Muscle of arm (tissue), 1 donor: ENCODE measurements at regions not wholly inside any gene's neighbourhood (a gene's known extent, or its start where the extent isn't known, plus 50 kb on each side); places are given as distances from the start of the nearest gene placed in this dataset.
A peak's percentile ranks its signal among the peaks of the same experiment; 100 is the strongest.

ENCODE experiments used
- DNase-seq: peaks from one replicate; pipeline ENCODE4 v3.0.0-alpha.2; 2013

DNA sequence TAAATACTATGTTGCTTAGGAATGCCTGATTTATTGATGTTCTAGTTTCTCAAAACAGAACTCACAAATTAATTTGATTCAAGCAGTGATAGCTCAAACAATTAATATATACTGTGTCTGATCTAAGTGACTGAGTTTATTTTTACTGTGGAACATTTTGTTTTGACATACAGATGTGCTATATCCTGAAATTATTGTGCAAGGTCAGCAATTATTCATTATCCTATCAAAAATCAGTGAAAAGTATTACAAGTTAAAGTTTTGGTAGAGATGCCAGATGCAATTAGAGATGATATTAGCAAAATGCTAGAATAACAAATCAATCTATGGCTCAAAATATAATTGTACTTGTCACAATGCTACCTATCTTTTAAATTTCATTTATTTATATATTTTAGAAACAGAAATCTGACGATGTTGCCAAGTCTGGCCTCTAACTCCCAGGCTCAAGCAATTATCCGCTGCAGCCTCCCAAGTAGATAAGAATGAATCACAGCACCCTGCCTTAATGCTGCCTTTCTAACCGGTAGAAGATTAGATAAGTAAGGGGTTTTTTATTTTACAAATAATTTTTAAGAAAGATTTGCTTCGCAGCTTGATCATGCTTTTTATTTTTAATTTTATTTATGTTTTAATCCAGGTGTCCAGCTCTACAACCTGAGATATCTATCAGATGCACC lies 825.5 kb upstream of the NDST4 start:
- no peak for DNase-seq

GRCh38 chr4:115929373-115929772 lies 816.0 kb upstream of the NDST4 start:
- DNase-seq = no peak

DNA sequence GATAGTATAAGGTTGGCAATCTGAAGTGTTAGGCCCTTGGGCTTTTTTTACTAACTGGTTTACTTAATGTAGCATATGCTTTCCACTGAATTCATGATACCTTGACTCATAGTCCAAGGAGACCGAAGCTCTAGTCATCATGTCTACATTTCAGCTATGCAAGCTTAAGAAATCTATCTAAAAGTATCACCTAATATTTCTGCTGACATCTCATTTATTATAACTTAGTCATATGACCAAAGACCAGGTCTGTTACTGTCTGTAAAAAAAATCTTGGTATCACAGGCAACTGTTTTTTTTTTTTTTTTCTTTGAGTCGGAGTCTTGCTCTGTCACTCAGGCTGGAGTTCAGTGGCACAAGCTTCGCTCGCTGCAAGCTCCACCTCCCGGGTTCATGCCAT lies 814.0 kb upstream of the NDST4 start:
- no peak for DNase-seq

GRCh38 chr4:115923152-115923551 lies 809.7 kb upstream of the NDST4 start:
- no peak for DNase-seq

DNA sequence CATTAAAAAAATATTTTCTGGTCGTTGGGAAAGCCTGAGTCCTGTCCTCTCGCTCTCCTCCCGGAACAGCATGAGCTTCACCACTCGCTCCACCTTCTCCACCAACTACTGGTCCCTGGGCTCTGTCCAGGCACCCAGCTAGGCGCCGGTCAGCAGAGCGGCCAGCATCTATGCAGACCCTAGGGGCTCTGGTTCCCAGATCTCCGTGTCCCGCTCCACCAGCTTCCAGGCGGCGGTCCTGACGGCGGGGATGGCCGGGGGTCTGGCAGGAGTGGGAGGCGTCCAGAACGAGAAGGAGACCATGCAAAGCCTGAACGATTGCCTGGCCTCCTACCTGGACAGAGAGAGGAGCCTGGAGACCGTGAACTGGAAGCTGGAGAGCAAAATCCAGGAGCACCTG lies 807.2 kb upstream of the NDST4 start:
- DNase-seq = no peak

DNA sequence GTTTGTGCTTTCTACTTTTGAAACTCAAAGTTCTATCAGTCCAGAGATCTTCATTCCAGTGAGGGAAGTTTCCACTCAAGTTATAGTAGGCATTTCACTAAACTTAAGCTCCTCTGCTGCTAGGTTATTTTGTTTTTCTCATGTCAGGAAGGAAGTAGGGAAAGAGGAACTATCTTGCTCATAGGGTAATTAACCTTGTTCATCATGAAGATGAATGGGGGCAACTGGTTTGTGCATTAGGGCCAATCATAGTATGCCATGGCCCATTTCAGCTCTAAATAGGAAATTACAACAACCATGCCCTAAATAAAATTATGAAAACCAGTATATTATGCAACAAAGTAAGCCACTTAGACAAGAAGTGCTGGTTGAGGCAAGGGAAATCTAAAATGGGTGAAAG lies 804.7 kb upstream of the NDST4 start:
- DNase-seq = no peak

GRCh38 chr4:115906428-115906827 lies 793.0 kb upstream of the NDST4 start:
- DNase-seq = no peak

DNA sequence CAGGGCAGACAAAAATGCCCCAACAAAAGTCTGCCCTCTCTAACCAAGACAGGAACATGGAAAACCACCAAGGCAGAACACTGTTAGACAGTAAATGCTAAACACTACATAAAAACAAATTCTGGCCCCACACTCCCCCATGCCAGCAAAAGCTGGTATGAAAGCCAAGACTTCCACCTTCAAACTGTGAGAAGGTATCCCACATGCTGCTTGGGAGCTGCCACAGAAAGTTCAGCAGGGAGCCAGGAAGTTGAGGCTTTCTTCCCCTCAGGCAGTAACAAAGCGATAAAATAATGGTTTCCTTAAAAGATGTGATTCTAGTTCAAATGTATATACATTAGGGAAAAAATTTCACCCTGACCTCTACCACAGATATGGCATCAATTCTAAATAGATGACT lies 770.4 kb upstream of the NDST4 start:
- DNase-seq = no peak

GRCh38 chr4:115883231-115883630 lies 769.8 kb upstream of the NDST4 start:
- DNase-seq = no peak

GRCh38 chr4:115873048-115873447 lies 759.6 kb upstream of the NDST4 start:
- no peak for DNase-seq

- no peak for DNase-seq
Observed at GRCh38 chr4:115871596-115871995, 758.2 kb upstream of the NDST4 start.

- DNase-seq = no peak
Observed at GRCh38 chr4:115866364-115866896, 753.0 kb upstream of the NDST4 start.

- peak; percentile 81 for DNase-seq
Observed at GRCh38 chr4:115865736-115866135, 752.3 kb upstream of the NDST4 start.

GRCh38 chr4:115852767-115853091 lies 739.3 kb upstream of the NDST4 start:
- no peak for DNase-seq

- no peak for DNase-seq
Observed at GRCh38 chr4:115851918-115852766, 738.7 kb upstream of the NDST4 start.

DNA sequence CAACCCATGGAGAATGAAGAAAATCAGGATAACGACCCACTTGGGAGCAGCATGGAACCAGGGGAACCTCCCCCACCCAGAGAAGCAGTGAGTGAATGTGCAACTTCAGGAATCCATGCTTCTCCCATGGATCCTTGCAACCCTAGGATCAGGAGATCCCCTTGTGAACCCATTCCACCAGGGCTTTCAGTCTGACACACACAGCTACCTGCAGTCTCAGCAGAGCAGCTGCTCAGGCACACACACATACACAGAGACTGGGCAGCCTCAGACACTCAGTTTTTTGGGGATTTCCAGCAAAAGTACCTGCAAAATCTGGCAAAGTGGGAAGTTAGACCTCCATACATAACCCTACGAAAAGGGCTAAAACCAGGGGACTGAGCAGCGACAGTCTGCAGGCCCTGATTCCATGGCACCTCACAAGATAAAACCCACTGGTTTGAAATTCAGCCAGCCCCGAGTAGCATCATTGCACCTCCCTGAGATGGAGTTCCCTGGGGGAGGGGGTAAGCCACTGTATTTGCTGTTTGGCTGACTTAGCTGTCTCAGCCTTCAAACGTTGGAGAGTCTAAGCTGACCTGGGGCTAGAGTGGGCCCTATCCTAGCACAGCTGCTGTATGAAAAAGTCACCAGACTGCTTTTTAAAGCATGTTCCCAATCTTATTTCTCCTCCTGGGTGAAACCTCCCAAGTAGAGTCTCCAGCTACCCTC lies 737.5 kb upstream of the NDST4 start:
- no peak for DNase-seq

DNA sequence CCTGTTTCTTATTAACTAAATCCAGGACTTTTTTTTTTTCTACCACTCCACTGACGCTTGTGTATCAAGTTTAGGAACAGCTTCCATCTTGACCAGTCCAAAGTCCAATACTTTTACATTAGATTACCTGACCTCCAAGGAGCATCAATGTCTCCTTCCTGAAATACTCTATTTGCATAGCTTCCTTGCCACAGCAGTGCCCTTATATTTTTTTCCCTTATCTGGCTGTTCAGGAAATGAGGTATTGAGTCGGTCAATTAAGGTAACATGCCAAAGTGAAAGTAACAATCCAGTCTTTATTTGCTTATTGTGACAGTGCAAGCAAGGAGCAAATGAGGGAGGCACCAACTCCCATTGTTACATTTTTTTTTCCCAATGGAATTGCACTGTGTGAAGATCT lies 730.8 kb upstream of the NDST4 start:
- DNase-seq = no peak

DNA sequence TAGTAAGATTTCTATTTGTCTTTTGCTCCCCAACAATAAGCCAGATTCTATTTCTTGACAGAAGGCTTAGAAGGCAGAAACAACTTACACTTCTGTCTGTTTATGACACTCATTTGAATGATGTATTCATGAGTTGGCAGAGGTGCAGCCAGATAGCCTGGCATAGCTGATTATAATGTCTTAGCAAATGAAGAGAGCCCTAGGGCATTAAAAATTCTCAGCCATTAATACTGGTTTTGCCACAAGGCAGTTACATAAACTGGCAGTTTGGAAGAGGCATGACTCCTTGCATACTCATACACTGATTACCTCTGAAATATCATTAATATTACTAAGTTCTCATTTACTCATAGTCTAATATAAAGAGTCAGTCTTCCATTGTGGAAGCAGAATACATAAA lies 728.5 kb upstream of the NDST4 start:
- no peak for DNase-seq

GRCh38 chr4:115834441-115834840 lies 721.0 kb upstream of the NDST4 start:
- DNase-seq = no peak

GRCh38 chr4:115824630-115825029 lies 711.2 kb upstream of the NDST4 start:
- no peak for DNase-seq

- no peak for DNase-seq
Observed at GRCh38 chr4:115803825-115804224, 690.4 kb upstream of the NDST4 start.

GRCh38 chr4:115790812-115791211 lies 677.4 kb upstream of the NDST4 start:
- no peak for DNase-seq
